CD4-positive, alpha-beta T cell treated with Interleukin-17A for 4 hours (primary cell): ENCODE measurements at regions not wholly inside any gene's neighbourhood (a gene's known extent, or its start where the extent isn't known, plus 50 kb on each side); places are given as distances from the start of the nearest gene placed in this dataset.
"Not testable (repeated sequence)": the region's sequence is repeated elsewhere in the genome, so short reads cannot be mapped to it uniquely, and the experiment has no call there.

Experiments used
- DNase-seq: peaks from one replicate; pipeline ENCODE4 v3.0.0-alpha.2; 2020; ENCODE audit warnings: mixed read lengths

- no peak for DNase-seq
These were observed 150.9 kb upstream of the SLC35G4 start for GRCh38 chr18:11458447-11458846.

- DNase-seq = not testable (repeated sequence)
These were observed 151.5 kb upstream of the SLC35G4 start for GRCh38 chr18:11457853-11458252.

DNA sequence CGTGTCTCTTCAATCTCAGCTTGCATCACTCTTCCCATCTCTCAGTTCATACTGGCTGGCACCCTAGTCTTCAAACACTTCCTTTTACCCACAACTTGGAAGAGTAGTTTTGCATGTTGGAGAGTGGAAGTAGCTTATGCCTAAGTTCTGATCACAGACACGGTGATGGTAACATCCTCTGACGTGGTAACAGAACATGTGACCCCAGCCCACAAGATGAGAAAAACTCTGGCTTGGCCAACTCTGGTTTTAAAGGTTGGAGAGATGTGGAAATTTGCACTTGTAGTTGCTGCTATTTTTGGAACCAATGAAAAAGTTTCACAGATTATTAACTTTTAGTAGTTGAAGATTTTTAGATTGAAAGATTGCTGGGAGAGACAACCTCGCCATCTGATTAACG, 155.4 kb upstream of the SLC35G4 start:
- no peak for DNase-seq

GRCh38 chr18:11444169-11444568, 165.2 kb upstream of the SLC35G4 start:
- DNase-seq = not testable (repeated sequence)

- DNase-seq = no peak
These were observed 172.3 kb upstream of the SLC35G4 start for GRCh38 chr18:11437046-11437445.

DNA sequence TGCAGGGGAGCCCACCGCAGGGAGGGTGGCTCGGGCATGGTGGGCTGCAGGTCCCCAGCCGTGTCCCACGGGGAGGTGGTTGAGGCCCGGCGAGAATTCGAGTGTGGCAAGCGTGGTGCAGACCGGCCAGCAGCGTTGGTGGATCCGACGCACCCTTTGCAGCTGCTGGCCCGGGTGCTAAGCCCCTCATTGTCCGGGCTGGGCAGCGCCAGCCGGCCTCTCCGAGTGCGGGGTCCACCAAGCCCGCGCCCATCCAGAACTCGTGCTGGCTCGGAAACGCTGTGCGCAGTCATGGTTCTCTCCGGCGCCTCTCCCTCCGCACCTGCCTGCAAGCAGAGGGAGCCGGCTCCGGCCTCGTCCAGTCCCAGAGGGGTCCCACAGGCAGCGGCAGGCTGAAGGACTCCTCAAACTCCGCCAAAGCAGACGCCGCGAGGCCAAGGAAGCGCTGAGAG, 177.0 kb upstream of the SLC35G4 start:
- no peak for DNase-seq

DNA sequence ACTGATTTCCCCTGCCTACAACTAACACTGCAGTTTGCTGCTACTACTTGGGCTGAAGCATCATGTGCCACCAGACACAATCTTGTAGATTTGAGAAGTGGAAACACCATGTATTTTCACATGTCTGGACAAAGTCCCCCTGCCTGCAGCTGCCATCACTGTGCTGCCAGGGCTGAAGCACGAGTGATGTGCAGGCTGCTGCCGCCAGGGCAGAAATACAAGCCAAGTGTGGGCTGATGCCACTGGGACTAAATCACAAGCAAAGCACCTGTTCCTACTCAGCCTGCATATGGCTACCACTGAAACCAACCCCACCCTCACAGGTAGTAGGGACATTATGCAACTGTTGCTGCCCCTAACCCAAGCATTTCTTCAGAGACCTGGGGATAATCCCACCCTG, 179.5 kb upstream of the SLC35G4 start:
- DNase-seq = no peak

DNA sequence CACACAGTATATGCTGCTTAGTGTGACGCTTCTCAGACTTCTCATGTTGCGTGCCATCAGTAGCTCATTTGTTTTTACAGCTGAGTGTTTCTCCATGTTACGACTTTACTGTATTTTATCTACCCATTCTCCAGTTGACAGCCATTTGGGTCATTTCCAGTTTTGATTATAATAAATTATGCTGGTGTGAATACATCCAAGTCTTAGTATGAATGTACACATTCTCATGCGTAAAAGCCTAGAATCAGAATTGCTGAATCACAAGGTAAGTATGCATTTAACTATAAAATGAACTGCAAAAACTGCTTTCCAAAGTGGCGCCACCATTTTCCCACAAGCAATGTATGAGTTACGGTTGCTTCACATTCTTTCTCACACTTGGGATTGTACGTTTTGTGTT, 184.2 kb upstream of the SLC35G4 start:
- DNase-seq = no peak

DNA sequence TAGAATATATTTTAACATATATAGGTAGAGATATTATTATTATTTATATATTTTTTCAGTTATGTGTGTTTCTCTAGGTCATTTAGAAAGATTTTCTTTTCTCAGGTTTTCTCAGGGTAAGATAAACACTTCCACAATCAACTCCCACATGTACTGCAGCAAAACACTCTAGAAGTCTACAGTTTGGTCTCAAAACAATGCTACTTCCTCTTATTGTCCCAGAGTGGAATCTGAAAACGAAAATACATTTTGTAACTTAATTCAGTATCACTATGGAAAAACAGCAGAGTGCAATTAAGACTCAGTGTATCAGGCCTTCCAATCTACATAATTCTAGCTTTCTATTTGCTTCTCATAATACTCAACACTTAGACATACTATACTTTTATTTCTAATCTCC, 190.1 kb upstream of the SLC35G4 start:
- DNase-seq = no peak

GRCh38 chr18:11412811-11413210, 196.6 kb upstream of the SLC35G4 start:
- DNase-seq = no peak

GRCh38 chr18:11411048-11411447, 198.3 kb upstream of the SLC35G4 start:
- no peak for DNase-seq

DNA sequence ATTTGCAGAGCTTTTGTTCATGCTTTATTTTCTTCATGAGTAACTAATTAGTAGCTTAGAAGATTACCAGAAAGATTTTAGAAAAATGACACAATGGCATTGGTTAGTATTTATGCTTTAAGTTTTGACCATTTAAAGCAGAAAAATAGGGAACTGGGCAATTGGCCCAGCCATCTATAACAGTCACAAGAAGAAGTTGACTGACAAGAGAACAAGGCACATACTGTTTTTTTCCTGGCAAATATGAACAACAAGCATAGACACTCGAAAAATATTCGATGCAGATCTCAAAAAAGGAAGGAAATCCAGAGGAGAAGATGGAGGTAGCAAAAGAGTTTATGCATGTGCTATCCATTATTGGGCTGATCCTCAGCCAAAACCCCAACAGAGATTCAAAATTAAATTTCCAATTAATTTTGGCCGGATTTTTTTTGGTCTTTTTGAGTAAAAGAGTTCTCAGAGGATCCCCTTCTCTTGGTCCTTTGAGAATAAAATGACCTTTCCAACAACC, 200.8 kb upstream of the SLC35G4 start:
- DNase-seq = no peak

- DNase-seq = no peak
These were observed 201.5 kb upstream of the SLC35G4 start for GRCh38 chr18:11407940-11408339.

DNA sequence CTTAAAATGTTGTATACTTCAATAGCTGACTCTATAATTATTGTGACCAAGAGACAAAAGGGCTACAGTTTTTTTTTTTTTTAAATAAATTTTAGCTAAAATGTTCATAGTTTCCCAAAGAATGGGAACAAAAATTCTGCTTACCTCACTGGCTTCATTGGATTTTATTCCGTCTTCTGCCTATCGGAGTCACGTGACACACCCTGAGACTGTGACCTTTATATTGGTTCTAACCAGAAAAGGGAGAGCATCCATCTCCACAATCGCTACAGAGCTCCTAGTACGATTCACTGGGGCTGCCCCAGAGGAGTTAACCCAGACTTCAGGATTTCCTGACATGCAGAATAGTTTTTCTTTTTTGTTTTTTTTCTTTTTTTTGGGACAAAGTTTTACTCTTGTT, 203.6 kb upstream of the SLC35G4 start:
- no peak for DNase-seq

- no peak for DNase-seq
These were observed 208.7 kb upstream of the SLC35G4 start for GRCh38 chr18:11400703-11401102.

DNA sequence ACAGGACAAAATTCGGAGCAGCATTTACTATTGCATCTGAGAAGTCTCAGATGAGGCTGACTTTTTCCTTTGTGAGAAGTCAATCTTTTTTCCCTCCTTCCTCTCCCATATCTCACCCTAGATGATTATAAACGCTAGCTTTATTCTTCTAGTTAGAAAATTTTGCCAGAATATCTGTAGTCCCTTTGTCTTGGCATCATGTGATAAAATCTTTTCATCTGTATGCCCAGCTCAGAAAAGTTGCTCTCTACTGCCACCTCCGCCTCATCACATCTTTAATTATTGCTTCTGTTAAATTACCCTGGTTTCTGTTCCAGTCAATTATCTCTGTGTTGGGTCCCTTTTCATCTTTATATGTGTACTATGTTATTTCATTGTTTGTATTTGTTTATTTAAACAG, 210.8 kb upstream of the SLC35G4 start:
- DNase-seq = no peak

- DNase-seq = no peak
These were observed 216.2 kb upstream of the SLC35G4 start for GRCh38 chr18:11392980-11393885.

GRCh38 chr18:11392292-11392691, 217.1 kb upstream of the SLC35G4 start:
- DNase-seq = no peak

DNA sequence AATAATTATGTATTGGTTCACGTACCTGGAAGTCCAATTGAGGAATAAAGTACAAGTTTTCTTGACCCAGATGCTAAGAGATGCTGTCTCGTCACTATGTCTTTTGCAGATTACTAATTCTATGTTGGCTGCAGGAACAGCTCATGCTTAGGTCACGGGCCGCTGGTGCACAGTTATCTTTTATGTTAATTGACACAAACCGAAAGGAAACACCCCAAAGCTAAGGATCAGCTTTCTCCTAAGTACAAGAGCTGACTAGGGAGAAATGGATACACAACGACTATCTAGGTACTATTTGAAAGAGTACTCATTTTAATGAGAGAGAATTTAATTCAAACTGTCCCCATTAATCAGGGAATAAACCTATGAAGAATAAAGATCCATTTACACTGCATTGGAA, 217.7 kb upstream of the SLC35G4 start:
- no peak for DNase-seq

- DNase-seq = no peak
These were observed 220.4 kb upstream of the SLC35G4 start for GRCh38 chr18:11388755-11389680.

DNA sequence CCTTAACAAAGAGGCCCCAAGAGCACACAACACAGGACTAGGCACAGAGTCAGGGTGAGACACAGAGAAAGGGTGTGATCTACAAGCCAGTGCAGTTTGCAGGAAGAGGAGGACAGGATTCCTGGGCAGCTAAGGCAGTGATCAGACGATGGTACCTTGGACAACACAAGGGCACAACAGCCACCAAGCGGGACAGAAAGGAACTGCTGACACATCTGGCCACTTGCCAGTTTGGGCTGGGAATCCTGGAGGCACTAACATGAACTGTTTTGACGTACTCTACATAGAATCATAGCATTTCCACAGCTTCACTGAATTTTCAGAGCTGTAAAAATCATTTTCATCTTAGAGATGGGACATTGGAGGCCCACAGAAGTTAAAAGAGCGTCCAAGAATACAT, 221.5 kb upstream of the SLC35G4 start:
- no peak for DNase-seq

GRCh38 chr18:11383381-11383780, 226.0 kb upstream of the SLC35G4 start:
- no peak for DNase-seq

DNA sequence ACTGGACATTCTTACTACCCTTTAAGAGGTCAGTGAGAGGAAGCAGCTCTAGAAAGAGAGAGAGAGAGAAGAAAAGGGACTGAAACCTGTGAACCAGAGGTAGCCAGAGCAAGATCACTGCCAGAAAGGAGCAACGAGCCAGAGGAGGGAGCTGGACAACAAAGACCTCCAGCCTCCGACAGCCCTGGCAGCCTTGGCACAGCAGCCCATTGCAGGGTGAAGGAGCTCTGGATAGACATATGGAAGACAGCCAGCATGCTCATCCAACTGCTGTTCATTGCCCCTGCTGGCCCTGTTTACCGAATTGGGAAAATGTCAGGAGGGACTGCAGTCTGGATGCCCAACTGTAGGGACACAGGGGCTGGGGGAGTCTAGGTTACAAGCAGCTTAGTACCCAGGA, 228.4 kb upstream of the SLC35G4 start:
- no peak for DNase-seq

- DNase-seq = no peak
These were observed 229.7 kb upstream of the SLC35G4 start for GRCh38 chr18:11379660-11380059.
